ENCODE measurements at regions not wholly inside any gene's neighbourhood (a gene's known extent, or its start where the extent isn't known, plus 50 kb on each side); places are given as distances from the start of the nearest gene placed in this dataset.

DNA sequence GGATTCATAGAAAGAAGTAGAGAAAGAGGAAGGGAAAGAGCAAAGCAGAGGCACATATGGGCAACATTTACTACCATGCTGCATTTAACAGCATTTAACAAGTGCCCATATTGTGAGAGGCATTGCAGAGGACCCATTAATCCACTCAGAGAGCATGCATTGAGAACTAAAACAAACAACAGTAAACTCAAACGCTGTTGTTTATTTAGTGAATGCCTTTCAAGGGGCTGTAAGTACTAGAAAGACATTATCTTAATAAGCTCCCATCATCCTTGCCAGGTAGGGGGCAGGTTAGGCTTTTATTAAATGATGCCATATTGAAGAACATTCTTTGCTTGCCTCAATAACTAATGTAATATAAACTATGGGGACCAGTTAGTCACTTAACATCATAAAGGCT, 254.3 kb upstream of the DAB1 start:
- Mint-ChIP-seq H3K27me3 (ENCODE audit: low read depth, poor library complexity) (peaks cover 6% of the 10 kb centered on the region), H3K9me3 (no peaks in the 10 kb centered on the region), H3K36me3 (ENCODE audit: low read depth) (no peaks in the 10 kb centered on the region), H3K27ac (no peak overlapping the region), H3K4me1 (no peaks in the 10 kb centered on the region), H3K4me3 (no peak overlapping the region)
- TF ChIP-seq, protein P1, sequence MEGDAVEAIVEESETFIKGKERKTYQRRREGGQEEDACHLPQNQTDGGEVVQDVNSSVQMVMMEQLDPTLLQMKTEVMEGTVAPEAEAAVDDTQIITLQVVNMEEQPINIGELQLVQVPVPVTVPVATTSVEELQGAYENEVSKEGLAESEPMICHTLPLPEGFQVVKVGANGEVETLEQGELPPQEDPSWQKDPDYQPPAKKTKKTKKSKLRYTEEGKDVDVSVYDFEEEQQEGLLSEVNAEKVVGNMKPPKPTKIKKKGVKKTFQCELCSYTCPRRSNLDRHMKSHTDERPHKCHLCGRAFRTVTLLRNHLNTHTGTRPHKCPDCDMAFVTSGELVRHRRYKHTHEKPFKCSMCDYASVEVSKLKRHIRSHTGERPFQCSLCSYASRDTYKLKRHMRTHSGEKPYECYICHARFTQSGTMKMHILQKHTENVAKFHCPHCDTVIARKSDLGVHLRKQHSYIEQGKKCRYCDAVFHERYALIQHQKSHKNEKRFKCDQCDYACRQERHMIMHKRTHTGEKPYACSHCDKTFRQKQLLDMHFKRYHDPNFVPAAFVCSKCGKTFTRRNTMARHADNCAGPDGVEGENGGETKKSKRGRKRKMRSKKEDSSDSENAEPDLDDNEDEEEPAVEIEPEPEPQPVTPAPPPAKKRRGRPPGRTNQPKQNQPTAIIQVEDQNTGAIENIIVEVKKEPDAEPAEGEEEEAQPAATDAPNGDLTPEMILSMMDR (IDR thresholded peaks at IDR 0.05) = no peak
- no peak for DNase-seq

DNA sequence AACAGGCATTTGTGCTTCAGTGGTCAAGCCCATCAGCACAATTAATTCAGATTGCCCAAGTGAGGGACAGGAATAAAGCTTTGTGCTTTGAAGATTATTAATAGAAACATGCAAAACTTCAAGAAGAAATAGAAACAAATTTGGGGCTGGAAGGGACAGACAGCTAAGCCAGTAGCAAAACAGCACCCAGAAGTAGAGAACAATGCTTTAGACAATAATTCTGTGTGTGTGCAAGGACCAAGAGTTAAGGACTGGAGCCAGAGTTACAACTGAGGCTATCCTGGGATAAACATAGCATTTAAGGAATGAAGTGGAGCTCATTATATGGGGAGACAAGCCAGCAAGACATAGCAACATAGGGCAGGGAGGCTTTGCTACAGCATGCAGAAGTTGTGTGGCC, 251.9 kb upstream of the DAB1 start:
- Mint-ChIP-seq H3K9me3 (no peaks in the 10 kb centered on the region), H3K27ac (no peak overlapping the region), H3K4me3 (no peak overlapping the region), H3K4me1 (no peaks in the 10 kb centered on the region), H3K36me3 (ENCODE audit: low read depth) (no peaks in the 10 kb centered on the region), H3K27me3 (ENCODE audit: low read depth, poor library complexity) (peaks cover 6% of the 10 kb centered on the region)
- TF ChIP-seq, protein P1 (IDR thresholded peaks at IDR 0.05) = no peak
- DNase-seq = no peak

DNA sequence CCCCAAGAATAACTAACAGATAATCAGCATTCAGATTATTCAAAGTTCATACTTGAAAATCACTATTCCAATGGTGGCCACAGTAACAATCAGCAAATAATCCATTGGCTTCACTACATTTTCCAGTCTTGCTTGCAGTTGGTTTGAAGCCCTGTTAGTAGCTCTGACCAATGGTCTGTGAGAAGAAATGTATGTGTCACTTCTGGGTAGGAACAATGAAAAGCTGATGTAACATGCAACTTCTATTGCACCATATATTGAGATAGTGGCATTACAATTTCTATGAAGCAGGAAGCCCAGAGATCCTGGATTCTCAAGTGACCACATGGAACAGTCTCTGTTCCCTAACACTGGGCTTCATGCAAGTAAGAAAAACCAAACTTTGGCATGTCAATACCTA, 250.9 kb upstream of the DAB1 start:
- Mint-ChIP-seq H3K4me3 (no peak overlapping the region), H3K36me3 (ENCODE audit: low read depth) (no peaks in the 10 kb centered on the region), H3K4me1 (no peaks in the 10 kb centered on the region), H3K27me3 (ENCODE audit: low read depth, poor library complexity) (peaks cover 6% of the 10 kb centered on the region), H3K27ac (no peak overlapping the region), H3K9me3 (no peaks in the 10 kb centered on the region)
- TF ChIP-seq, protein P1 (IDR thresholded peaks at IDR 0.05) = no peak
- no peak for DNase-seq

DNA sequence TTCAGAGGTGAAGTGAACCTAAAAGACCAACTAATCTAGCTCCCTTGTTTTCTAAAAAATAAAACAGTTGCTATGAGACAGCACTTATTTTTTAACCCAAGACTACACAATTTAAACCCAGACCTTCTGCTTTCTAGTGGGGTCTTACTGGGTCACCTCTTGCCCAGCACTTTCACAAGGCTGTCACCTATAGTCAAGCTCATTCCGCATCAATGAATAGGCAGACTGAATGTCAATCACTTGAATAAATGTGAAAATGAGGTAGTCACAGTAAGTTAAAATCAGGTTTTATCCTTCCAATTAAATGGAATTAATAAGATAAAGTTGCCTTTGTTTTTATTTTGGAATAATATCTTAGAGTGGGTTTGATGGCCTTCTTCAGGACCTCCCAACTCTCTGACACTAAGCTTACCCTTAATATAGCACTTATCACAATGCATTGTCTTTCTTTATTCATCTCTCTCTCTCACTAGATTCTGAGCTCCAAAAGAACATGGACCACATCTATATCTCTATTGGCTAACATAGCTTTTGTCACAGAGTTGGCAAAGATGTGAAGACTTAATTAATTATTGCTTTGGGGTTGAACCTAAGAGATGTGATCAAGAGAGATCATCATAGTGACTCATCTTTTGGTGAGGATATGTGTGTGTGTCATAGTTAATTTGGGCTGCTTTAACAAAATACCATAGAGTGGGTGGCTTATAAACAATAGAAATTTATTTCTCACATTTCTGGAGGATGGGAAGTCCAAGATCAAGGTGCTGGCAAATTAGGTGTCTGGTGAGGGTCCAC, 248.7 kb upstream of the DAB1 start:
- peaks cover 2% of the 10 kb centered on the region for H3K27me3 Mint-ChIP-seq (ENCODE audit: low read depth, poor library complexity)
- H3K4me3 Mint-ChIP-seq = no peak overlapping the region
- no peaks in the 10 kb centered on the region for H3K9me3 Mint-ChIP-seq
- no peak overlapping the region for H3K27ac Mint-ChIP-seq
- H3K4me1 Mint-ChIP-seq = no peaks in the 10 kb centered on the region
- H3K36me3 Mint-ChIP-seq (ENCODE audit: low read depth) = no peaks in the 10 kb centered on the region
- no peak for DNase-seq
- TF ChIP-seq, protein P1 (IDR thresholded peaks at IDR 0.05) = no peak

DNA sequence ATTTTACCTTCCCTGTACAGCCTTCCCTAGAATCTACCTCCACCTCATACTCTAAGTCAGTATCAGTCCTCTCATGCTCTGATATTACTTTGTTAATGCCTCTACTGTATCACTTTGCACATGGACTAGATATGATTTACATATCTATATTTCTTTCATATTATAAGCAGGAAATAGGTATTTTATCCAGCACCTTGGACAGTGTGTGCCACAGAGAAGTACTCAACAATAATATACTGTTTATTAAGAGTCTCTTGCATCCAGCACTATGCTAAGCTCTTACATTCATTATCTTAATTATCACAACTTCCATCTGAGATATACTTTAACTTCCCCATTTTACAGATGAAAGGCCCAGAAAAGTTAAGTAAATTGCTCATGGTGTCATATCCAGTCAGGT, 247.9 kb upstream of the DAB1 start:
- H3K27ac Mint-ChIP-seq = no peak overlapping the region
- no peaks in the 10 kb centered on the region for H3K36me3 Mint-ChIP-seq (ENCODE audit: low read depth)
- peaks cover 2% of the 10 kb centered on the region for H3K27me3 Mint-ChIP-seq (ENCODE audit: low read depth, poor library complexity)
- H3K4me1 Mint-ChIP-seq = no peaks in the 10 kb centered on the region
- H3K9me3 Mint-ChIP-seq = no peaks in the 10 kb centered on the region
- H3K4me3 Mint-ChIP-seq = no peak overlapping the region
- no peak for DNase-seq
- TF ChIP-seq, protein P1 (IDR thresholded peaks at IDR 0.05) = no peak

DNA sequence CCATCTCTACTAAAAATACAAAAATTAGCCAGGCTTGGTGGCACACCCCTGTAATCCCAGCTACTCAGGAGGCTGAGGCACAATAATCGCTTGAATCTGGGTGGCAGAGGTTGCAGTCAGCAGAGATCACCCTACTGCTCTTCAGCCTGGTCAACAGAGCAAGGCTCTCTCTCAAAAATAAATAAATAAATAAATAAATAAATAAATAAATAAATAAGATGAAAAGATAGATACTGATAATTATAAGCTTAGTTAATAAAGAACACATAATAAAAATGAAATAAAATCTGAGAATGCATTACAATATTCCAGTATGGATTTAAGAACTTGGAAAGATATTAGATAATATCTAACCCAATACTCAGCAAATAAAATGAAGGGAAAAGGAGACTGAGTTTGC, 235.9 kb upstream of the DAB1 start:
- no peak for DNase-seq
- no peaks in the 10 kb centered on the region for H3K4me1 Mint-ChIP-seq
- no peaks in the 10 kb centered on the region for H3K9me3 Mint-ChIP-seq
- TF ChIP-seq, protein P1 (IDR thresholded peaks at IDR 0.05) = no peak
- H3K36me3 Mint-ChIP-seq (ENCODE audit: low read depth) = no peaks in the 10 kb centered on the region
- no peak overlapping the region for H3K27ac Mint-ChIP-seq
- H3K4me3 Mint-ChIP-seq = no peak overlapping the region
- peaks cover 4% of the 10 kb centered on the region for H3K27me3 Mint-ChIP-seq (ENCODE audit: low read depth, poor library complexity)

Measured in nephron progenitor cell (in vitro differentiated cells).